Stimulated activated CD4-positive, alpha-beta T cell treated with anti-CD3 and anti-CD28 coated beads, Interleukin-2, amount 100 ng/mL, for 48 hours (primary cell): ENCODE measurements at regions not wholly inside any gene's neighbourhood (a gene's known extent, or its start where the extent isn't known, plus 50 kb on each side); places are given as distances from the start of the nearest gene placed in this dataset.
"Not testable (repeated sequence)": the region's sequence is repeated elsewhere in the genome, so short reads cannot be mapped to it uniquely, and the experiment has no call there.

Experiments used
- DNase-seq, 2 donors: peaks; one replicate each; pipeline ENCODE4 v3.0.0-alpha.2; 2020

GRCh38 chr22:48835857-48836672, 991.6 kb downstream of the BRD1 start:
- DNase-seq: no peak

DNA sequence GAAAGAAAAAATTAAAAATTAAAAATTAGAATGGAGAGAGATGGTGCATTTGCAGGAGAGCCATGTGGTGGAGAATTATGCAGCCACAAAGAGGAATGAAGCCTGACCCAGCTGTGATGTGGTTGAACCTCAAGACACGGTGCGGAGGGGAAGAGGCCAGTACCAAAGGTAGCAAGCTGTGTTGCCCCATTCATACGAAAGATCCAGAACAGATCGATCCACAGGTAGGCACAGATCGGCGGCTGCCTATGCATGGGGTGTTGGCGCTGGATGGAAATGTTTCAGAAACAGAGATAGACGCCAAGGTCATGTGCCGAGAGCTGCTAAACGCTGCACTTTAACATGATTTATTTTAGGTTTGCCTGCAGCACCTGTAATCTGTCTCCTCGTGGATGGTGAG, 992.3 kb downstream of the BRD1 start:
- no peak for DNase-seq

- DNase-seq: no peak
These were observed 993.3 kb downstream of the BRD1 start for GRCh38 chr22:48834404-48834803.

GRCh38 chr22:48832592-48832991, 995.1 kb downstream of the BRD1 start:
- peak in 1 of 2 donors; percentile 10 for DNase-seq

DNA sequence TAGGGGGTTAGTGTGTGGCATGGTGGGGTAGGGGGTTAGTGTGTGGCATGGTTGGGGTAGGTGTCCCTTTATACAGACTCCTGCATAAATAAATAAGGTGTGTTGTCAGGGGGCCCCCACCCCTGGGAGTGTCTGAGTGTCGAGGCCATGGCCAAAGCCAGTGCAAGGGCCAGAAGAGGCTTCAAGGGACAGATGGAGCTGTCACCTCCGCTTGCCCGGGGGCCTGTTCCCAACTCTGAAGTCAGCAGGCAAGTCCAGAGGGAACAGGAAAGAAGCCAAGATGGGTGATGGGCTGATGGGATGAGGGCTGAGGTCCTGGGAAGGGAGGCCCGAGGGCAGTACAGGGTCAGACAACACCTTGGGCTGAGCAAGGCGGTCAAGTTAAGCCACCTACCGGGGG, 997.8 kb downstream of the BRD1 start:
- DNase-seq: no peak

DNA sequence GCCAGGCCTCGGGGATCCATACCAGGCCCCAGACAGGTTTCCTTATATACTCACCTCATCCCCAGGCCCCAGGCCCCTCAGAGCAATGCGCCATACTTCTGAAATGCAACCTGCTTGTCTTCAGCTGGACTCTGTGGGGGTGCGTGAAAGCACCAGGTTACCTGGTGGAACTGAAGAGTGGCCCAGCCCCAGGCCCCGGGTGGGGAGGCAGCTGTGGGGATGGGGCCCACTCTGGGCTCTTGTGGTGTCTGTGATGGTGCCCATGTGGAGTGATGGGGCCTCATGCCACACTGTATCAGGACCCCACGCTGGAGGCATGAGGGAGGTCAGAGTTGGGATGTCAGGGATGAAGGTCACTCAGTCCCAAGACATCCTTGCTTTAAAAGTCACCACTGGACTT, 999.0 kb downstream of the BRD1 start:
- DNase-seq: no peak

GRCh38 chr22:48827904-48828555, 999.6 kb downstream of the BRD1 start:
- DNase-seq: no peak

DNA sequence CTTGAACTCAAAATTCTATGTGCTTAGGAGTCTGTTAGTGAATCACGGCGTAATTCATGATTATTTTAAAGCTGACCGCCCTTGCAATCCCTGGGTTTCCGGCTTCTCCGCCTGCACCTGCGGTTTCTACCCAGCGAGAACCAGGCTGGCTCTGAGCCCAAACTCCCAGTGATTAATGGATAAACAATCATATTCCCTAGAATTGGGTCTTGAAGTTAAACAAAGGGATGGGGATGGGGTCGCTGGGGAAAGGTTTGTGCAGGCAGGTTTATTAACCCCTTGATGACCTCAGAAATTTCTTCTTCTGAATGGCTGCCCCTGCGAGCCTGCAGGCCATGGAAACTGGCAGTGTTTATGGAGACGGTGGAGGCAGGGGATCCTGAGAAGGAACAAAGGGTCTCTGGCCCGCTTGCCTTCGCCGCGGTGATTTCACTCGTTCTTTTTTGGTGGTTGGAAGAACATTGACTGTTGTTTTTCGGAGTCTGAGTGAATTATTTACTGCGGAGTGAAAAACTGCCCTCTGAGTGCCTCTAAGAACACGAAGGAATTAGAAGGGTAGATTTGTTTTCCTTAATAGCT, 1000.3 kb downstream of the BRD1 start:
- DNase-seq: no peak

- no peak for DNase-seq
These were observed 1001.1 kb downstream of the BRD1 start for GRCh38 chr22:48826546-48826945.

- no peak for DNase-seq
These were observed 1001.7 kb downstream of the BRD1 start for GRCh38 chr22:48825802-48826520.

GRCh38 chr22:48824712-48825651, 1002.7 kb downstream of the BRD1 start:
- DNase-seq: no peak

DNA sequence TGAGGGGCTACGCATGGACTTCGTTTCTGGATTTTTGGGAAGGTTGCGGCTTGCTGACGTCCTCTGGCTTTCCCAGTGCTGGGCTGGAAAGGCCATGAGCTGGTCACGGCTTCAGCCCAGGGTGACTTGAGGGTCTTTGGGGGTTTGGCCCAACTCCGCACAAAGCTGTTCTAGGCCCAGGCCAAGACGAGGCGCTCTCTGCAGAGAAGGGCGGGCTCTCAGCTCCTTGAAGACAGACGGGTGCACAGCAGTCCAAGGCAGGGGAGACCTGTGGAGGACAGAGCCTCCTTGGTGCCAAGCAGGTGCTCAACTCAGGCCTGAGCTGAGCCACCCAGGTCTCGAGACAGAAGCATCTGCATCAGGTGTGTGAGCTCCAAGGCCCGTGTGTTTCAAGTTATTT, 1003.7 kb downstream of the BRD1 start:
- no peak for DNase-seq

GRCh38 chr22:48822278-48823233, 1005.1 kb downstream of the BRD1 start:
- DNase-seq: no peak

GRCh38 chr22:48821727-48822126, 1005.9 kb downstream of the BRD1 start:
- DNase-seq: no peak

GRCh38 chr22:48821346-48821690, 1006.4 kb downstream of the BRD1 start:
- DNase-seq: no peak

GRCh38 chr22:48820481-48821345, 1007.0 kb downstream of the BRD1 start:
- no peak for DNase-seq

- no peak for DNase-seq
These were observed 1007.7 kb downstream of the BRD1 start for GRCh38 chr22:48819961-48820360.

DNA sequence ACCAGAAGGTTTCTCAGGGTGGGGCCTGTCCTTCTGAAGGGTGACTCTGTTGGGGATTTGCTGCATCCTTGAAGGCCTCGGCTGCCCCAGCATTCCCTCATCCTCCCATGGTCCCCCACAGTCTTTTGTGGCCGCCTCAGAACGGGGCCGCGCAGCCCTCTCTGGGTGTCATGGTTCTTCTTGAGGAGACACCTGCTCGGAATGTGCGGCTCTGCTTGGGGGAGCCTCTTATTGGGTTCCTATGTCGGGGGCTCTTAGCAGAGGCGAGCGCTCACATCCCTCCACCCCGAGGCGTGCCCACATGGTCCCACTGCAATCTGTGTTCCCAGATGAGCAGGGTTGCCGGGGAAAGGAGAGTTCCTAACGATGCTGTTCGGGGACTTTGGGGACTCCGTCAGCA, 1008.4 kb downstream of the BRD1 start:
- no peak for DNase-seq

- not testable (repeated sequence) for DNase-seq
These were observed 1010.2 kb downstream of the BRD1 start for GRCh38 chr22:48817491-48817890.

DNA sequence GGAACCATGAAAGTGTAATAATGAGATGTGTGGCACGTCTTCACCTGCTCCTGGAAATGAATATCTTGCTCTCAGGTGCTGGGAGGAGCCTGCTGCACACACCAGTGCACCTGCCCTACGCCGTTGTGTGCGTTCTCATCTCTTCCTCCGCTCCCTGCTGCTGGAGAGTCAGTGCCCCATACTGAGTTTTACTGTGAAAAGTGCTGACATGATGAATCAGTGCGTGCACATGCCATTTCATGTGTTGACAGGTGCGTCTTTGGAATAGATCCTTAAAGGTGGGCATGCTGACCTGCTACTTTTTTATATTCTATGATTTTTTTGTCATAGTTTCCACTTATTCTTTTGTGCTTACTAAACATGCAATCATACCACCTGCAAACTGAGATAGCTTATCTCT, 1015.8 kb downstream of the BRD1 start:
- no peak for DNase-seq
